Vagina (tissue), 2 donors: ENCODE measurements at regions not wholly inside any gene's neighbourhood (a gene's known extent, or its start where the extent isn't known, plus 50 kb on each side); places are given as distances from the start of the nearest gene placed in this dataset.

Experiments
- POLR2A ChIP-seq, 2 donors: fragments of 450-650 bp; IDR thresholded peaks; one replicate each; pipeline ENCODE4 v1.6.1; 2017; ENCODE audit warnings: antibody characterized with exemption in 2 of 2, mild to moderate bottlenecking in 2 of 2, moderate library complexity in 2 of 2
- TF ChIP-seq, protein P1 (sequence below), 3 experiments: fragments of 450-650 bp in 2 of 3; fragments of 200-600 bp in 1 of 3; sonication (generic) in 1 of 3; IDR thresholded peaks; one replicate each; pipeline ENCODE4 v1.5.1; 2017 to 2019; ENCODE audit warnings: antibody characterized with exemption in 3 of 3, mild to moderate bottlenecking in 2 of 3, moderate library complexity in 2 of 3

- TF ChIP-seq, protein P1, sequence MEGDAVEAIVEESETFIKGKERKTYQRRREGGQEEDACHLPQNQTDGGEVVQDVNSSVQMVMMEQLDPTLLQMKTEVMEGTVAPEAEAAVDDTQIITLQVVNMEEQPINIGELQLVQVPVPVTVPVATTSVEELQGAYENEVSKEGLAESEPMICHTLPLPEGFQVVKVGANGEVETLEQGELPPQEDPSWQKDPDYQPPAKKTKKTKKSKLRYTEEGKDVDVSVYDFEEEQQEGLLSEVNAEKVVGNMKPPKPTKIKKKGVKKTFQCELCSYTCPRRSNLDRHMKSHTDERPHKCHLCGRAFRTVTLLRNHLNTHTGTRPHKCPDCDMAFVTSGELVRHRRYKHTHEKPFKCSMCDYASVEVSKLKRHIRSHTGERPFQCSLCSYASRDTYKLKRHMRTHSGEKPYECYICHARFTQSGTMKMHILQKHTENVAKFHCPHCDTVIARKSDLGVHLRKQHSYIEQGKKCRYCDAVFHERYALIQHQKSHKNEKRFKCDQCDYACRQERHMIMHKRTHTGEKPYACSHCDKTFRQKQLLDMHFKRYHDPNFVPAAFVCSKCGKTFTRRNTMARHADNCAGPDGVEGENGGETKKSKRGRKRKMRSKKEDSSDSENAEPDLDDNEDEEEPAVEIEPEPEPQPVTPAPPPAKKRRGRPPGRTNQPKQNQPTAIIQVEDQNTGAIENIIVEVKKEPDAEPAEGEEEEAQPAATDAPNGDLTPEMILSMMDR (IDR thresholded peaks at IDR 0.05), result no peak
- no peak for TF ChIP-seq POLR2A (IDR thresholded peaks at IDR 0.05)
These were observed 95.1 kb downstream of the DNTTIP2 start for GRCh38 chr1:93783876-93784275.
